Activated CD4-positive, CD25-positive, alpha-beta regulatory T cell treated with anti-CD3 and anti-CD28 coated beads, Interleukin-2, amount 50 U/mL, for 16 hours (primary cell): ENCODE measurements at regions not wholly inside any gene's neighbourhood (a gene's known extent, or its start where the extent isn't known, plus 50 kb on each side); places are given as distances from the start of the nearest gene placed in this dataset.

Experiments
- DNase-seq: peaks from one replicate; pipeline ENCODE4 v3.0.0-alpha.2; 2020; ENCODE audit warnings: low read depth, low spot score

DNA sequence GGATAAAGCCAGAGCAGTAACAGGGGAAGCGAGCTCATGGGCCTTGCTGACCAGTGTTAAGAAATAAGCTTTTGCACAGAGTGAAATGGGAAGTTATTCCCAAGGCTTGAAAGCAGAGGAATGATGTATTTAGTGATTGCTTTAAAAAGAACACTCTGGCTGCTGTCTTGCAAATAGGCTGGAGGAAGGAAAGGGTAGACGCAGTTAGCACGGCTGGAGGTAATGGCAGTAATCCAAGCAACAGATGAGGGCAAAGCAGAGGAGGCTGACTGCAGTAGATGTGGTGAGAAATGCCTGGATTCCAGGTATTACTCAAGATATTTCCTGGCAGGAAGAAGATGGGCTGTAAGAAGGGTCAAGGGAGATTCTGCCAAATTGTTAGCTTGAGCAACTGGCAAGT, 1342.3 kb upstream of the AGA start:
- no peak for DNase-seq

DNA sequence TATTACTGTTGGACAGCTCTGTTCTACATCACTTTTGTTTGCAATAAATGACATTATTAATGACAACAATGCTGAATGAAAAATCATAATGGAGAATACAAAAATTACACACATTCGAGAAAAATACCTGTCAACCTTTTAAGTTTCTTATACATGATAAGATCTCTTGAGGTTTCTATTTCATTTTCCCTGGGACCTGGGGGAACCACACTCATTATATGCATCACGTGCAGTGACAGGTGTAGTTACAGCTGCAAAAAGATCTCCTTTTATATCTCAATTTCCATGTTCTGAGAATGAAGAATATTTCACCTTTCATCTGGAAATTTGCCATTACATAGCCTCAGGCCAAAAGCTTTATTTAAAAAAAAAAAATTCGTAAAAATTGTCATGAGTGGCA, 1347.0 kb upstream of the AGA start:
- DNase-seq = no peak

DNA sequence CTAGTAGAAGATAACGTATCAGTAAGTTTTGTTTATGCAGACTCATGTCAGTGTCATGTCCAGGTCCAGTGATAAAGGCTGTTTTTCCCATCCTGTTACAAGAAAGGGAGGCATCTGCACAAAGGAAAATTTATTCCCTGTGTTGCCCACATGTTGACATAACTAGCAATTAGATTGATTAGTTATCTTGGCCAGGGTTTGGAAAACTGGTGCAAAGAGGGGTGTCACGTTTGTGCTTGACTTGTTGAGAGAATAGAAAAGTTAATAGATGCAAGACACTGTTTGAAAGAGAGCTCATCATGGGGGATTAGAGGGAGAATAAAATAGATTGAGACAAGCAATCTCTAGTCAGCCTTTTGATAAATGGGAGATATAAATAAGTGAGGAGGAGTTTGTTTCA, 1357.0 kb upstream of the AGA start:
- DNase-seq = no peak

DNA sequence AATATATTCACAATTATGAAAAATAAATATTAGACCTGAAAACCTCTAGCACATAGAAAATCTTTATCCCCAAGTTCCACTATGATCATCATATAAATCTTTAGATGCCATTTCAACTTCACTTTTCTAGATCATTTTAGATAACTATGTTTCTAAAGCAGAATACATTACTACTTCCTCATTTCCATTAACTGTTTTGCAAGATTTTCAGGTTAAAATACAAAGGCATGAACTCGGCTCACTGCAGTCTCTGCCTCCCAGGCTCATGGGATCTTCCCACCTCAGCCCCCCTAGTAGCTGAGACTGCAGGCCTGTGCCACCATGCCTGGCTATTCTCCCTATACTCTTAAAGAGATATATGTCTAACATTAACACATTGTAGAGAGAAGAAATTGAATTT, 1365.9 kb upstream of the AGA start:
- no peak for DNase-seq

DNA sequence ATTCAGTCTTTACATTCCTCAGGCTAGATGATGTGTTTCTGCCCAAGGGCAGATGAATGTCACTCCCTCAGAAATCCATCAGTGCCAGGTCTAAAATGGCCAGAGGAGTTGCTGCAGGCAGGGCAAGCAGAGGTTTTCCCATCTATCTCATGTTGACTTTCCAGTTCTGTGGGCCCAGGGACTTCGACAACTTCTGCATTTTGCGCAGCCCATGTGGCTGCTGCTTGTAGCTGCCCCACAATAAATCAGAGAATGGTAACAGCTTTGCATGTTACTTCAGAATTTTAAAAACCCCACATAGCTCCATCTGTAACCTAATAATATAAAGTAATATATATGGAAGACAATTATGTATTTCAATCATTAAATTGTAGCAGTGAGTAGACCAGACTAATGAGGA, 1367.7 kb upstream of the AGA start:
- DNase-seq = no peak

DNA sequence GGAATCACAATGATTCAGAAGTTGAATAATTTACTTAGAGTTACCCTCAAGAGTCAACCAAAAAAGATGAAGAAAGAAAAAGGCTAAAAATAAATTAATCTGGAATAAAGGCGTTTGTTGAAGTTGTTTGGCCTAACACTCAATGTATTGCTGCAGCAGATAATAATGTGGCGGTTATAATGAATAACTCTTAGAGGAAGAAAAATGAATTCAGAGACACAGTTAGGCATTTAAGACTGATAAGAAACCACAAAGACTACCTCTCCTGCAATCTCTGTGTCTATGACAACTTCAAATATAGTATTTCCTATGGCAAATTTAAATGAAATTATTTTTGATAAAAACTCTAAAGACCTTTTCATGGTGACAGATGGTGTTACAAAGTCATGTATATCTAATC, 1369.1 kb upstream of the AGA start:
- DNase-seq = no peak

DNA sequence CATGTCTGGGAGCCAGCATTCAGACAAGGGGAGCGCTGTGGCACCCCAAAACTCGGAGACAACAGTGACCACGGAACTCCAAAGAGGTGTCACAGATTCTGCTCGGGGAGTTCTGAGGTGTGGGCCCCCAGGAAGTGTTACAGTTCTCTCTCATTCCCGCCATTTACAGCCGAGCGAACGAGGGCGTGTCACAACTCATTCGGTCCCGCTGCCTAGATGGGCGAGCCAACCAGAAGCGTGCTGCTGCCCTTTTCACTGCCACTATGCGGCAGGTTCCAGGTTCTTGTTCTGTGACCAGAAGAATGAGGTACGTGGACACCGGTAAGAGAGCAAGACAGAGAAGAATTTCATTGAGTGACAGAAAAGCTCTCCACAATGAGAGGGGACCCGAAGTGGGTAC, 1370.6 kb upstream of the AGA start:
- no peak for DNase-seq

DNA sequence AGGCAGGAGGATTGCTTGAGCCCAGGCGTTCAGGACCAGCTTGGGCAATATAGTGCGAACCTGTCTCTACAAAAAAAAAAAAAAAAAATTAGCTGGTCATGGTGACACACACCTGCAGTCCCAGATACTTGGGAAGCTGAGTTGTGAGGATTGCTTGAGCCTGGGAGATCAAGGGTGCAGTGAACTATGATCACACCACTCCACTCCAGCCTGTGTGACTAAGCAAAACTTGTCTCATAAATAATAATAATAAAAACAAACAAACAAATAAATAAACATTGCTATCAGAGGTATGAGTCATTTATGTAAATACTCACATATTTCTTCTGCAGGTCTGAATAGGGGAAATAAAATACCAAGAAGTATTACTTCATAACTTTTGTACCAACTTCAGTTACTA, 1372.7 kb upstream of the AGA start:
- no peak for DNase-seq

DNA sequence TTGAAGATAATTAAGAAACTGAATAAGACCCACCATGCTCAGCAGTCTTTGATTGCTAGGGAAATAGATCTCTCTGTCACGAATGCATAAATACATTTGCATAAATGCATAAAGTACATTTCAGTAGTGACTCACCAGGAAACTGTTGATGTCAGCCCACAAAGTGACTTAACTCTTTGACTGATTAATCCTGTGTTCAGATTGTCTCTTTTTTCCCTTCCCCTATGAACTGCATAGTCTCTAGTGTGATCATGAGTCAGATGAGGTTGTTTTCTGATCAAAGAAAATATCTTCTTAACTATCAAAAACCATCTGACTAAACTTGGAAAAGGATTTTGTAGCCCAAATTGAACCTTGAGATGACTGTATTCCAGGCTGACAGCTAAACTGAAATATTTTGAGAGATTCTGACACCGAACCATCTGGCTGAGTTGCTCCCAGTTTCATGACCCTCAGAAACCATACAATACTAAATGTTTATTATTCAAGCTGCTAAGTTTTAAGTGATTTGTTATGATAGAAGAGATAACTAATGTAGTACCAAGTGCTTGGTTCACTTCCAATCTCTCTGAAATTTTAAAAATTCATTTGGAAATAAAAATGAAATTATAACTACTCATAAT, 1381.5 kb upstream of the AGA start:
- DNase-seq = no peak

DNA sequence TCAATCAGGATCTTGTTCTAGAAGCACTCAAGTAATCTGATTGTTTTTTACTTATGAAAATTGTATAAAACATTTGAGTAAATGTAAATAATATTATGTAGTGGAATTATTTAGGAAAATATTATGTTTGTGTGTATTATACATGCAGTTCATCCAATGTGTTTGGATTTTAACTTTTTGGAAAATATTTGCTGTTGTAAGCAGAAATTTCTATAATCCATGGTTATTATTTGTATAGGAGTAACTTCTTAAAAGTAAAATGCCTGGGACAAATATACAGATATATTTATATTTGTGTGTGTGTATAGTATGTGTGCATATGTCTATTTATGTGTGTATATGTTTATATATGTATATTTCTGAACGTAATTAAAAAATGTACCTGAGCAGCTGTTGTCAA, 1394.6 kb upstream of the AGA start:
- no peak for DNase-seq

DNA sequence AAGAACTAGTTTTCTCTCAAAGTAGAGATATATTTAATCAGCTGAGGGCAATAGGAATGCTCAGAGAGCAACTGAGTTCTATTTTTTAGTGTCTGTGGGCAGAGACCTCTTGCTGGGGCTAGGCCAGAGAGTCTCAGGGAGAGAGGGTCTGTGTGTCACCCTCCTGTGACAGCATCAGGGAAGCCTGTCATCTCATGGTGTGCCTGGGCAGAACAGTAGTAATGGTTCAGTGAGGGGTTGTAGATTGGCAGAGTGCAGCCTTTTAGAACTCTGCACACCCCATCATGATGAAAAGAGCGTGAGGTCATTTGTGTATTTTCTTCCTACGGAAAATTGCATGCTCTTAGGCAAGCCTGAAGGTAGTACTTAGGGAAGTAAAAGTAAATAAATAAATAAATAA, 1396.5 kb upstream of the AGA start:
- DNase-seq = no peak

DNA sequence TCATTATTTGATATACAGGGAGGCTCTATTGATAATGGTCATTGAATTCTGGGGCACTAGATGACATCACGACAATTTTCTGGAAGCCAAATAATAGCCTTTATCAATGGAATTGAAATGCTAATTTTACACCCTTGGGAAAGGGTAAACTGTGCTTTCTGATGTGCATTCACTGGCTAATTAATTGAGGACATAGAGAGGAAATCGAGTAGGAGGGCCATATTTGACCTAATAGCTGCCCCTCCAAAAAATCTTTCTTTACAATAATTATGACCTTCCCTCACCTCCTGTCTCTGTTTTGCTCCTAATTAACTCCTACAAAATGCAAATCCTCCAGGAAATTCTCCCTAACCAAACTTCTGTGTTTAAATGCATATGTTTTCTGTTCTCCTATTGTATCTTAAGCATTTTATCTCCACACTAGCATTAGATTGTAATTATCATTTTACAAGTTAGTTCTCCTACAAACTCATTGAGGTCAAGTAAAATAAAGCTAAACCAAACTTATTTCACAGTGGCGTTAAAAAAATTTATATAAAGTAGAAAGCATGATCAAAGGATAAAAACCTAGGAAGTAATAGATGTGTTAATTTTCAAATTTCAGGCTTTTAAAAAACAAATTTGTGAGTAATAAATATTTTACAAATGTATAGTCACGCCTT, 1414.0 kb upstream of the AGA start:
- no peak for DNase-seq

DNA sequence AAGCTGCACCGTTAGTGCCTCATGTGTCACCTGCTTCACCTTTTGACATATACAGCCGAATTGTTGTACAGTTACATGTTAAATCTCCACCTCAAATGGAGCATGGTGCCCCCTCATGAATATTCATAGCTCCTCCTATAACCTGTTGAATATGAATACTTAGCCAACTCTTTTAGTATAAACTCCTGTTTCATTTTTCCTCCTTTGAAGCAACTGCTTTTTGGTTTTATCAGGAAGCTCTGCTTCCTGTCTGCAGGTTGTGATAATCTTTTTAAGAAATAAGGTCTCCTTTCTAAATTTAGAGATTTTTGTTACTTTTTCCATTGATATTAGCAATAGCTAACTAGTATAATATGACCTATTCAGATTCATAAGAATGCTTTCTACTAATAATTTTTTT, 1429.2 kb upstream of the AGA start:
- DNase-seq = no peak

DNA sequence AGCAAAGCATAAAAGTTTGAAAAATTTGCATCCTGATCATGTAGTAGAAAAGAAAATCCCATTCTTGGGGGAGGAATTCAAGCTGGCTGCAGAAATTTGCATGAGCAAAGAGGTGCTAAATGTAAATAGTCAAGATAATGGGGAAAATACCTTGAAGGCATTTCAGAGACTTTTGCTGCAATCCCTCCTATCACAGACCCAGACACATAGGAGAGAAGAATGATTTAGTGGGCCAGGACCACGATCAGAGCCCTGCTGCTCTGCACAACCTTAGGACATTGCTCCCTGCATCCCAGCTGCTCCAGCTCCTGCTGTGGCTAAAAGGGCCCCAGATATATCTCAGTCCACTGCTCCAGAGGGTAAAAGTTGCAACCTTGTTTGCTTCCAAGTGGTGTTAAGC, 1439.7 kb upstream of the AGA start:
- no peak for DNase-seq

DNA sequence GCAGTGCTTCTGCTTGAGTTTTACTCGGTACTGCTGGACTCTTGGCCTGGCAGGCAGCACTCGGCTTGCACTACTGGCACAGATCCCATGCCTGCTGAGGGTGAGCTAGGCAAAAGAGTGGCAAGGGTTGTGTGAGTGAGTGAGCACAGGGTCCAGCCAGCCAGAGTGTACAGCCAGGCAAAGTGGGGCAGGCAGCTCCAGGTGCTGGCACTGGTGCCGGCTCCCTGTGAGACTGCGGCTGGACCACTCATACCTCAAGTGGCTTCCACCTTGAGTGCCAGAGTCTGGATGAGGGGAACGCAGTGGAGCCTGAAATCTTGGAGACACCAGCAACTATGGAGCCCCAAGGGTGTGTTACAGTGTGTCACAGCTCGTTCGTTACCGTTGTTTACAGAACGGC, 1451.9 kb upstream of the AGA start:
- no peak for DNase-seq

DNA sequence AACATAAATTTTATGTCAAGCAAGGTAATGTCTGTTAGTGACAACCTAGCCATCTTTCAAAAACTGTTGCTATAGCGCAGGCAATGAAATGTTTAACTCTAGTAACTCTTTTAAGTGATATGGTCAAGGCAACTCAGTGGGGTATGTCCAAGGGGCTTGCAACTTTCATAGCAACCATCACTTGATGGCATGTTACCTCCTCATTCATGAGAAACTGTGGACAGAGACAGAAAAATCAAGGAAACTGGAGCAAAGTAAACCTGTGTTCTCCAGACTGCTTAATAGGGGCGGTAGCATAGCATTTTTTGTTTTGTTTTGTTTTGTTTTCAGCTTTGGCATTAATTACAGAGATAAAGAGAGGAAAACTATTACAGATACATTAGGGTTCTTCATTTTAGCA, 1456.8 kb upstream of the AGA start:
- no peak for DNase-seq

DNA sequence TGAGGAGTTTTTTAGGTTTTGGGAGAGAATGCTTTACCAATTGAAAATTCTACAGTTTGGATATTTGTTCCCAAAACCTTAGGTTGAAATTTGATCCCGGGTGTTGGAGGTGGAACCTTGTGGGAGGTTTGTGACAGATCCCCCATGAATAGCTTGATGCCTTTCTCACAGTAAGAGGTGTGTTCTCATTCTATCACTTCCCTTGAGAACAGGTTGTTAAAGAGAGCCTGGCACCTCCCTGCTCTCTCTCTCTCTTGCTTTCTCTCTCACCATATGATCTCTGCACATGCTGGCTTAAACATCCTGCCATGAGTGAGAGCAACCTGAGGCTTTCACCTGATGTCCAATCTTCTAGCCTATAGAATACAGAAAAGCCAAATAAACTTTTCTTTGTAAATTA, 1475.5 kb upstream of the AGA start:
- DNase-seq = no peak

DNA sequence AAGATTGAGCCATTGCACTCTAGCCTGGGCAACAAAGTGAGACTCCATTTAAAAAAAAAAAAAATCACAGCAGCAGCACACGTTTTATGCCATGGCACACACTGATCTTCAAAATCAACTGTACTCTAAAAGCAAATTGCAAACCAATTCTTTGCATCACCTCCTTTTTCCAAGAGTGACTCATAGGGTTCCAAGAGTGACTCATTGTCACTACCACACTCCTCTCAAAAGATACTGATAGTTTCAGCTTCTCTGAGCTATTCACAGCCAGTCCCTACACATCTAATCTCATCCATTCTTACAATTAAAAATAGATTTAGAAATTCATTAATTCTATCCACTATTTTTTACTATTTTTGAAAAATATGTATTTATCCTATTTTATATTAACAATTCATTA, 1494.9 kb upstream of the AGA start:
- no peak for DNase-seq

DNA sequence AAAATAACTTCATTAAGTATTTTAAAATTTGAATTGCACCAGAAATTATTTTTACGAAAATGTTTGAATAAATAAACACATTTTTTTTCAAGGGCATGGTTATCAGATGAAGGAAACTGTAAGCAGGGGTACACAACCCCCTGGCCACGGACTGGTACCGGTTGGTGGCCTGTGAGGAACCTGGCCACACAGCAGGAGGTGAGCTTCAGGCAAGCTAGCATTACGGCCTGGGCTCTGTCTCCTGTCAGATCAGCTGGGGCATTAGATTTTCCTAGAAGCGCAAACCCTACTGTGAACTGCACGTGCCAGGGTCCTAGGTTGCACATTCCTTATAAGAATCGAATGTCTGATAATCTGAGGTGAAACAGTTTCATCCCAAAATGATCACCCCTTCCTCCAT, 1499.7 kb upstream of the AGA start:
- no peak for DNase-seq

DNA sequence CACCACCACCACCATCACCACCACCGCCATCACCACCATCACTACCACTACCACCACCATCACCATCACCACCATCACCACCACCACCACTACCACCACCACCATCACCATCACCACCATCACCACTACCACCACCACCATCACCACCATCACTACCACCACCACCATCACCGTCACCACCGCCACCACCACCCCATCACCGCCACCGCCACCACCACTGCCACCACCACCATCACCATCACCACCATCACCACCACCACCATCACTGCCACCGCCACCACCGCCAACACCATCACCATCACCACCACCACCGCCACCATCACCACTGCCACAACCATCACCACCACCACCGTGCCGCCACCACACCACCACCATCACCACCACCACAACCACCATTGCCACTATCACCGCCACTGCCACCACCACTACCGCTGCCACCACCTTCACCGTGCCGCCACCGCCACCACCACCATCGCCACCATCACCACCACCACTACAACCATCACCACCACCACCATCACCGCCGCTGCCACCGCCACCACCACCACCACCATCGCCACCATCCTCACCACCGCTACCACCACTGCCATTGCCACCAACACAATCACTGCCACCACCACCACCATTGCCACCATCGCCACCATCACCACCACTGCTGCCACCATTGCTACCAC, 1511.3 kb upstream of the AGA start:
- no peak for DNase-seq

DNA sequence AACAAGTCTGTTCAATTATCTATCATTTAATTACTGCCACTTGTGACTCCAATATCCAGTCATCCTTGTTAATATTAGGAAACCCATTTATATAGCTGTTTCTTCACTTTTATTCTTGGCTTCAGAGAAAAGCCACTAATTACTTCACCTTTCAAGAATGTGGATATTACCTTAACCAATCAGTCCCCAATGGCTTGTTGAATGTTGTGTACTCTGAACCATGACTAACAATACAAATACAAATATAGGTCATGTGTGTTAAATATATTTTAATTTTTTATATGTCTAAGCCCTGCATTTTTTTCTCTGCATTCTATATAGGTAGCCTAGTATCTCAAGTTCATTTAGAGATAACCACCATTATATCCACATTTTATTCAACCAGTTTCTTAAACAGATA, 1513.4 kb upstream of the AGA start:
- no peak for DNase-seq

DNA sequence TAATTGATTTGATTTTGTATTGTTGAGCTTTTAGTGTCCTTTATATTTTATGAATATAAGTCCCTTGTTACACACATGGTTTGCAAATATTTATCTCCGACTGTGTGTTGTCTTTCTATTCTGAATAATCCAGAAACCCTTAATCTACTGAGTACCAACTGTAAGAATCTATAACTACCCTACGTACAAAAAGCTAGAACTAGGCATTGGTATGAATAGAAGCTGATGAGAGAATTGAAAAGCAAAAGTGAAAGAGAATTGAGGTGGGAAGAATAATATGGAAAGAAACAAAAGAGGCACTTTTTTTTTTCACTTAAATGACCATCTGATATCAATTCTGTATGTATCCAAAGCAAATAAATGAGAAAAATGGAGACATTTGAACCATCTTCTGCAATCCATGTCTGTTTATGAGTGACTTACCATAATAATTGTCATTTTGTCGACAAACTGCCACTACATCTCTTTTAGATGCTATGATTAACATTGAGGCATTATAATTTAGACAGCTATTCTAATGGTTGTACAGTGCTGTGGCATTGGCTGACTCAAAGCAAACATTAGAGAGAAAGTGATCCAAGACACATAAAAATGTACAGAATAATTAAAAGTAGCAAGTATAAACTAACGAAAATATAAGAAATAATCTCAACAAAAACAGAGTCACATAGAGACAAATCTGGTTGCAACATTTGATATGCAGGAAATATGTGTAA, 1516.6 kb upstream of the AGA start:
- no peak for DNase-seq
